DND-41 (cell line): ENCODE measurements at regions not wholly inside any gene's neighbourhood (a gene's known extent, or its start where the extent isn't known, plus 50 kb on each side); places are given as distances from the start of the nearest gene placed in this dataset.

Experiments used
- EZH2 ChIP-seq: IDR thresholded peaks from 3 replicates; pipeline ENCODE4 v1.6.1; 2012; ENCODE audit warnings: borderline replicate concordance, low read depth, mild to moderate bottlenecking, moderate library complexity, low read length, inconsistent platforms; ENCODE audit not compliant: severe bottlenecking
- TF ChIP-seq, protein P1 (sequence below): IDR thresholded peaks from 2 replicates; pipeline ENCODE4 v1.5.1; 2012; ENCODE audit warnings: borderline replicate concordance, low read length, moderate library complexity, mild to moderate bottlenecking; ENCODE audit not compliant: poor library complexity, severe bottlenecking; ENCODE audit errors: extremely low read depth

- TF ChIP-seq, protein P1, sequence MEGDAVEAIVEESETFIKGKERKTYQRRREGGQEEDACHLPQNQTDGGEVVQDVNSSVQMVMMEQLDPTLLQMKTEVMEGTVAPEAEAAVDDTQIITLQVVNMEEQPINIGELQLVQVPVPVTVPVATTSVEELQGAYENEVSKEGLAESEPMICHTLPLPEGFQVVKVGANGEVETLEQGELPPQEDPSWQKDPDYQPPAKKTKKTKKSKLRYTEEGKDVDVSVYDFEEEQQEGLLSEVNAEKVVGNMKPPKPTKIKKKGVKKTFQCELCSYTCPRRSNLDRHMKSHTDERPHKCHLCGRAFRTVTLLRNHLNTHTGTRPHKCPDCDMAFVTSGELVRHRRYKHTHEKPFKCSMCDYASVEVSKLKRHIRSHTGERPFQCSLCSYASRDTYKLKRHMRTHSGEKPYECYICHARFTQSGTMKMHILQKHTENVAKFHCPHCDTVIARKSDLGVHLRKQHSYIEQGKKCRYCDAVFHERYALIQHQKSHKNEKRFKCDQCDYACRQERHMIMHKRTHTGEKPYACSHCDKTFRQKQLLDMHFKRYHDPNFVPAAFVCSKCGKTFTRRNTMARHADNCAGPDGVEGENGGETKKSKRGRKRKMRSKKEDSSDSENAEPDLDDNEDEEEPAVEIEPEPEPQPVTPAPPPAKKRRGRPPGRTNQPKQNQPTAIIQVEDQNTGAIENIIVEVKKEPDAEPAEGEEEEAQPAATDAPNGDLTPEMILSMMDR = no peak
- TF ChIP-seq EZH2 = no peak
Measured at GRCh38 chr11:18878211-18878610, 61.0 kb downstream of the MRGPRX1 start.
